Smooth muscle cell (in vitro differentiated cells): ENCODE measurements at regions not wholly inside any gene's neighbourhood (a gene's known extent, or its start where the extent isn't known, plus 50 kb on each side); places are given as distances from the start of the nearest gene placed in this dataset.

ENCODE experiments used
- DNase-seq: peaks from one replicate; lab custom pipeline; 2025; ENCODE audit not compliant: unreplicated experiment; lab: John Stamatoyannopoulos, UW
- H2AFZ ChIP-seq: fragments of 200-600 bp; sonication (generic); 2 replicates; pipeline ENCODE4 v1.6.0; 2016; ENCODE audit warnings: antibody characterized with exemption, low read depth, mild to moderate bottlenecking
- H3F3A ChIP-seq: fragments of 200-600 bp; sonication (generic); 2 replicates; pipeline ENCODE4 v1.6.0; 2017; ENCODE audit warnings: antibody characterized with exemption, low read depth
- H3K27ac ChIP-seq: fragments of 200-600 bp; sonication (generic); 2 replicates; pipeline ENCODE4 v1.5.1; 2016; ENCODE audit warnings: low read depth, mild to moderate bottlenecking
- H3K27me3 ChIP-seq: fragments of 200-600 bp; sonication (generic); 2 replicates; pipeline ENCODE4 v1.6.1; 2016; ENCODE audit warnings: low read depth, mild to moderate bottlenecking
- H3K36me3 ChIP-seq: fragments of 200-600 bp; sonication (generic); 2 replicates; pipeline ENCODE4 v1.5.1; 2016; ENCODE audit warnings: low read depth
- H3K4me1 ChIP-seq: fragments of 200-600 bp; sonication (generic); 2 replicates; pipeline ENCODE4 v1.5.1; 2016; ENCODE audit warnings: low read depth
- H3K4me2 ChIP-seq: fragments of 200-600 bp; sonication (generic); 2 replicates; pipeline ENCODE4 v1.6.0; 2016; ENCODE audit warnings: mild to moderate bottlenecking
- H3K4me3 ChIP-seq: fragments of 200-600 bp; sonication (generic); 2 replicates; pipeline ENCODE4 v1.5.1; 2016; ENCODE audit warnings: mild to moderate bottlenecking
- H3K79me2 ChIP-seq: fragments of 200-600 bp; sonication (generic); 2 replicates; pipeline ENCODE4 v1.6.0; 2016; ENCODE audit warnings: low read depth, mild to moderate bottlenecking
- H3K9ac ChIP-seq: fragments of 200-600 bp; sonication (generic); 2 replicates; pipeline ENCODE4 v1.6.0; 2016; ENCODE audit warnings: low read depth
- H3K9me3 ChIP-seq: fragments of 200-600 bp; sonication (generic); replicated peaks from 2 replicates; pipeline ENCODE4 v1.5.1; 2016; ENCODE audit warnings: low read depth
- H4K20me1 ChIP-seq: fragments of 200-600 bp; sonication (generic); 2 replicates; pipeline ENCODE4 v1.6.0; 2016; ENCODE audit warnings: low read depth
- WGBS: methylation state at CpG from one replicate; pipeline ENCODE4 v1.1.7; 2016; ENCODE audit warnings: low lambda C conversion rate; 5-methylcytosine and 5-hydroxymethylcytosine counted together
- TF ChIP-seq, protein P1 (sequence below): fragments of 200-600 bp; sonication (generic); IDR thresholded peaks from 2 replicates; pipeline ENCODE4 v1.5.1; 2017; ENCODE audit warnings: borderline replicate concordance, mild to moderate bottlenecking, antibody characterized with exemption; ENCODE audit not compliant: insufficient read depth, poor library complexity, severe bottlenecking

DNA sequence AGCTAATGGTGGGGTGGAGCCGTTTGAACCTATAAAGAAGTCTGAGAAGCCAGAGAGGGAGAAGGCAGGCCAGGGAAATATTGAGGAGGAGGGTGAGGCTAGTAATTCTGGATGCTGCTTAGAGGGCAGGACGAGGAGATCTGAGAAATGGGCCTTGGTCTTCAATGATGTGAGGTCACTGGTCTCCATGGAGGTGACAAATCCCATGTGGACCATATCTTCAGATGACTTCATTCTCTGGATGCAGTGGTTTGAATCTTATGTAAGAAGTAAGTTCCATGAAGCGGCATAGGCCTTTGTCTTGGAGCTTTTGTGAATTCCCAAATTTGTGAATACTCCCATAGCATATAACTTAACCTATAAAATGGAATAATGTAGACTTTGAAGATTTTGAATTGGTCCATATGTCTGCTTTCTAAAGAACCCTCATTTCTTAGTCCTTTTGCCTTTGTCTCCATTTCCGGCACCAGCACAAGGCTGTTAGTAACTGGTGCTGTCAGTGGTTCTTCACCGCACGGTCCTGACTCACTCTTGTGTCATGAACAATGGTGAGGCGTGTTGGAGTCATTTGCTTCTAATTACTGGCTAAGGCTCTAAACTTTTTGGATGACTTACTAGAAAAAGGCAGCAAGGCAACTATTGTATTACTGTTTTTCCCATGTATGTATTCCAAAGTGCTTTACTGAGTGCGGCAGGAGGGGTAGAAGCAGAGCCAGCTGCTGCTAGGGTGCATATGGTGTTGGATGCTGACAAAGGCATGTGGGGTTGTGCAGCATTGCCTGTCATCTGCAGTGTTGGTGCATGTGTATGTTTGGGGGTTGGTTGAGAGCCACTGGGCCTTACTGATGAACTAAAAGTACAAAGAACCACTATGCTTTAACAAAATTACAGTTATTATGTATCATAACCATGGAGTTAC, 279.3 kb upstream of the C2CD4B start:
- H3K27ac ChIP-seq: peak overlapping the region; percentile 71
- no peak overlapping the region for H3K4me3 ChIP-seq
- TF ChIP-seq, protein P1, sequence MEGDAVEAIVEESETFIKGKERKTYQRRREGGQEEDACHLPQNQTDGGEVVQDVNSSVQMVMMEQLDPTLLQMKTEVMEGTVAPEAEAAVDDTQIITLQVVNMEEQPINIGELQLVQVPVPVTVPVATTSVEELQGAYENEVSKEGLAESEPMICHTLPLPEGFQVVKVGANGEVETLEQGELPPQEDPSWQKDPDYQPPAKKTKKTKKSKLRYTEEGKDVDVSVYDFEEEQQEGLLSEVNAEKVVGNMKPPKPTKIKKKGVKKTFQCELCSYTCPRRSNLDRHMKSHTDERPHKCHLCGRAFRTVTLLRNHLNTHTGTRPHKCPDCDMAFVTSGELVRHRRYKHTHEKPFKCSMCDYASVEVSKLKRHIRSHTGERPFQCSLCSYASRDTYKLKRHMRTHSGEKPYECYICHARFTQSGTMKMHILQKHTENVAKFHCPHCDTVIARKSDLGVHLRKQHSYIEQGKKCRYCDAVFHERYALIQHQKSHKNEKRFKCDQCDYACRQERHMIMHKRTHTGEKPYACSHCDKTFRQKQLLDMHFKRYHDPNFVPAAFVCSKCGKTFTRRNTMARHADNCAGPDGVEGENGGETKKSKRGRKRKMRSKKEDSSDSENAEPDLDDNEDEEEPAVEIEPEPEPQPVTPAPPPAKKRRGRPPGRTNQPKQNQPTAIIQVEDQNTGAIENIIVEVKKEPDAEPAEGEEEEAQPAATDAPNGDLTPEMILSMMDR: no peak
- peak overlapping the region; percentile 4 for H3K9ac ChIP-seq
- no peak for DNase-seq
- no peaks in the 10 kb centered on the region for H3K4me1 ChIP-seq
- no peaks in the 10 kb centered on the region for H3K9me3 ChIP-seq
- peaks cover 11% of the 10 kb centered on the region for H4K20me1 ChIP-seq
- peak overlapping the region; percentile 32 for H3K4me2 ChIP-seq
- 59% methylated on average over 8 of the region's 8 CpGs for WGBS
- no peaks in the 10 kb centered on the region for H3F3A ChIP-seq
- no peaks in the 10 kb centered on the region for H3K27me3 ChIP-seq
- peaks cover 17% of the 10 kb centered on the region for H3K79me2 ChIP-seq
- no peaks in the 10 kb centered on the region for H3K36me3 ChIP-seq
- no peak overlapping the region for H2AFZ ChIP-seq

GRCh38 chr15:62445244-62445643, 280.2 kb upstream of the C2CD4B start:
- peaks cover 17% of the 10 kb centered on the region for H3K79me2 ChIP-seq
- peak overlapping the region; percentile 32 for H3K4me2 ChIP-seq
- no peaks in the 10 kb centered on the region for H3F3A ChIP-seq
- no peak overlapping the region for H3K4me3 ChIP-seq
- DNase-seq: no peak
- H3K27me3 ChIP-seq: no peaks in the 10 kb centered on the region
- WGBS: 87% methylated on average over 2 of the region's 2 CpGs
- peak overlapping the region; percentile 71 for H3K27ac ChIP-seq
- no peak overlapping the region for H2AFZ ChIP-seq
- H4K20me1 ChIP-seq: peaks cover 11% of the 10 kb centered on the region
- H3K4me1 ChIP-seq: no peaks in the 10 kb centered on the region
- peak overlapping the region; percentile 4 for H3K9ac ChIP-seq
- H3K9me3 ChIP-seq: no peaks in the 10 kb centered on the region
- H3K36me3 ChIP-seq: no peaks in the 10 kb centered on the region
- TF ChIP-seq, protein P1: no peak

GRCh38 chr15:62446984-62447383, 281.9 kb upstream of the C2CD4B start:
- no peak overlapping the region for H3K4me2 ChIP-seq
- DNase-seq: no peak
- peaks cover 20% of the 10 kb centered on the region for H3K79me2 ChIP-seq
- no peak overlapping the region for H3K4me3 ChIP-seq
- WGBS: 83% methylated on average over 5 of the region's 5 CpGs
- peaks cover 11% of the 10 kb centered on the region for H4K20me1 ChIP-seq
- H3K36me3 ChIP-seq: no peaks in the 10 kb centered on the region
- no peak overlapping the region for H3K27ac ChIP-seq
- H2AFZ ChIP-seq: no peak overlapping the region
- no peaks in the 10 kb centered on the region for H3K4me1 ChIP-seq
- no peaks in the 10 kb centered on the region for H3F3A ChIP-seq
- no peaks in the 10 kb centered on the region for H3K27me3 ChIP-seq
- no peaks in the 10 kb centered on the region for H3K9me3 ChIP-seq
- TF ChIP-seq, protein P1: no peak
- H3K9ac ChIP-seq: no peak overlapping the region
